Large intestine (tissue), 3 donors: ENCODE measurements at regions not wholly inside any gene's neighbourhood (a gene's known extent, or its start where the extent isn't known, plus 50 kb on each side); places are given as distances from the start of the nearest gene placed in this dataset.

Experiments
- DNase-seq, 2 donors: peaks; one replicate each; pipeline versions ENCODE4 v3.0.0 to v3.0.0-alpha.2; 2013
- H3K27ac ChIP-seq: one replicate; pipeline ENCODE4 v1.5.1; 2013; ENCODE audit warnings: low read length
- H3K27me3 ChIP-seq: 2 replicates; pipeline ENCODE4 v1.6.1; 2013; ENCODE audit warnings: low read length; ENCODE audit not compliant: control insufficient read depth, insufficient read depth
- H3K36me3 ChIP-seq: 2 replicates; pipeline ENCODE4 v1.6.1; 2013; ENCODE audit warnings: low read length; ENCODE audit not compliant: control insufficient read depth, insufficient read depth
- H3K4me1 ChIP-seq: one replicate; pipeline ENCODE4 v1.6.1; 2013; ENCODE audit warnings: low read length; ENCODE audit not compliant: control insufficient read depth, insufficient read depth
- H3K4me3 ChIP-seq: one replicate; pipeline ENCODE4 v1.5.1; 2013; ENCODE audit warnings: low read length
- H3K9me3 ChIP-seq: one replicate; pipeline ENCODE4 v1.6.1; 2013; ENCODE audit warnings: mild to moderate bottlenecking, low read depth, low read length, moderate library complexity; ENCODE audit not compliant: control insufficient read depth
- WGBS: methylation state at CpG from one replicate; pipeline ENCODE4 v1.1.5; 2013; ENCODE audit warnings: low lambda C conversion rate; ENCODE audit not compliant: insufficient coverage; 5-methylcytosine and 5-hydroxymethylcytosine counted together

GRCh38 chr2:204264085-204264553 lies 281.2 kb upstream of the PARD3B start:
- peaks cover 2% of the 10 kb centered on the region for H3K27me3 ChIP-seq
- no peak for DNase-seq
- H3K27ac ChIP-seq = no peak overlapping the region
- WGBS = 100% methylated on average over 1 of the region's 16 CpGs
- H3K9me3 ChIP-seq = no peaks in the 10 kb centered on the region
- H3K36me3 ChIP-seq = no peaks in the 10 kb centered on the region
- H3K4me1 ChIP-seq = no peaks in the 10 kb centered on the region
- no peak overlapping the region for H3K4me3 ChIP-seq

GRCh38 chr2:204264621-204265140 lies 280.6 kb upstream of the PARD3B start:
- Histone ChIP-seq H3K4me1 (no peaks in the 10 kb centered on the region), H3K4me3 (no peak overlapping the region), H3K9me3 (no peaks in the 10 kb centered on the region), H3K27me3 (peaks cover 2% of the 10 kb centered on the region), H3K27ac (no peak overlapping the region), H3K36me3 (no peaks in the 10 kb centered on the region)
- WGBS = no CpG with 5 or more reads among the region's 5 CpGs
- DNase-seq = no peak

GRCh38 chr2:204265681-204266181 lies 279.5 kb upstream of the PARD3B start:
- WGBS = no CpG with 5 or more reads among the region's 7 CpGs
- peak; percentile 25 to 52 for DNase-seq
- no peaks in the 10 kb centered on the region for H3K4me1 ChIP-seq
- H3K27me3 ChIP-seq = peaks cover 2% of the 10 kb centered on the region
- no peaks in the 10 kb centered on the region for H3K9me3 ChIP-seq
- no peaks in the 10 kb centered on the region for H3K36me3 ChIP-seq
- H3K4me3 ChIP-seq = no peak overlapping the region
- no peak overlapping the region for H3K27ac ChIP-seq

GRCh38 chr2:204268458-204268857 lies 276.8 kb upstream of the PARD3B start:
- Histone ChIP-seq H3K27ac (no peak overlapping the region), H3K4me3 (no peak overlapping the region), H3K9me3 (no peaks in the 10 kb centered on the region), H3K27me3 (peaks cover 2% of the 10 kb centered on the region), H3K4me1 (no peaks in the 10 kb centered on the region), H3K36me3 (no peaks in the 10 kb centered on the region)
- DNase-seq = no peak
- WGBS = 80% methylated on average over 1 of the region's 5 CpGs

- H3K4me3 ChIP-seq = no peak overlapping the region
- H3K36me3 ChIP-seq = no peaks in the 10 kb centered on the region
- 100% methylated on average over 1 of the region's 3 CpGs for WGBS
- no peak overlapping the region for H3K27ac ChIP-seq
- no peak for DNase-seq
- H3K27me3 ChIP-seq = peaks cover 2% of the 10 kb centered on the region
- no peaks in the 10 kb centered on the region for H3K4me1 ChIP-seq
- no peaks in the 10 kb centered on the region for H3K9me3 ChIP-seq
These were observed 276.3 kb upstream of the PARD3B start for GRCh38 chr2:204268971-204269370.

GRCh38 chr2:204272089-204272488 lies 273.2 kb upstream of the PARD3B start:
- Histone ChIP-seq H3K27me3 (peaks cover 2% of the 10 kb centered on the region), H3K4me3 (no peak overlapping the region), H3K27ac (no peak overlapping the region), H3K4me1 (no peaks in the 10 kb centered on the region), H3K9me3 (no peaks in the 10 kb centered on the region), H3K36me3 (no peaks in the 10 kb centered on the region)
- no CpG with 5 or more reads among the region's 3 CpGs for WGBS
- no peak for DNase-seq

- Histone ChIP-seq H3K9me3 (no peaks in the 10 kb centered on the region), H3K4me3 (no peak overlapping the region), H3K27ac (no peak overlapping the region), H3K4me1 (no peaks in the 10 kb centered on the region), H3K27me3 (peaks cover 2% of the 10 kb centered on the region), H3K36me3 (no peaks in the 10 kb centered on the region)
- WGBS = no CpG with 5 or more reads among the region's 2 CpGs
- DNase-seq = no peak
These were observed 272.5 kb upstream of the PARD3B start for GRCh38 chr2:204272610-204273287.

GRCh38 chr2:204274429-204274828 lies 270.8 kb upstream of the PARD3B start:
- DNase-seq = no peak
- Histone ChIP-seq H3K27ac (no peak overlapping the region), H3K4me3 (no peak overlapping the region), H3K9me3 (no peaks in the 10 kb centered on the region), H3K27me3 (peaks cover 2% of the 10 kb centered on the region), H3K4me1 (no peaks in the 10 kb centered on the region), H3K36me3 (no peaks in the 10 kb centered on the region)
- WGBS = no CpG with 5 or more reads among the region's 2 CpGs

GRCh38 chr2:204274991-204275390 lies 270.3 kb upstream of the PARD3B start:
- H3K36me3 ChIP-seq = no peaks in the 10 kb centered on the region
- no peak for DNase-seq
- no peaks in the 10 kb centered on the region for H3K4me1 ChIP-seq
- H3K4me3 ChIP-seq = no peak overlapping the region
- peaks cover 2% of the 10 kb centered on the region for H3K27me3 ChIP-seq
- no peak overlapping the region for H3K27ac ChIP-seq
- 100% methylated on average over 1 of the region's 2 CpGs for WGBS
- H3K9me3 ChIP-seq = no peaks in the 10 kb centered on the region

- Histone ChIP-seq H3K9me3 (no peaks in the 10 kb centered on the region), H3K36me3 (no peaks in the 10 kb centered on the region), H3K4me1 (peaks cover 2% of the 10 kb centered on the region), H3K4me3 (no peak overlapping the region), H3K27me3 (peaks cover 6% of the 10 kb centered on the region), H3K27ac (no peak overlapping the region)
- DNase-seq = no peak
These were observed 268.0 kb upstream of the PARD3B start for GRCh38 chr2:204277226-204277625.

GRCh38 chr2:204278454-204278853 lies 266.8 kb upstream of the PARD3B start:
- Histone ChIP-seq H3K36me3 (no peaks in the 10 kb centered on the region), H3K4me3 (no peak overlapping the region), H3K27ac (no peak overlapping the region), H3K9me3 (no peaks in the 10 kb centered on the region), H3K27me3 (peaks cover 8% of the 10 kb centered on the region), H3K4me1 (peaks cover 5% of the 10 kb centered on the region)
- WGBS = 100% methylated on average over 1 of the region's 1 CpG
- DNase-seq = no peak
